Vagina (tissue), 2 donors: ENCODE measurements at regions not wholly inside any gene's neighbourhood (a gene's known extent, or its start where the extent isn't known, plus 50 kb on each side); places are given as distances from the start of the nearest gene placed in this dataset.

Experiments
- DNase-seq, 2 donors: peaks; one replicate each; pipeline ENCODE4 v3.0.0-alpha.2; 2017; ENCODE audit errors: extremely low spot score in 2 of 2
- H3K27ac ChIP-seq: fragments of 200-600 bp; sonication (generic); one replicate; pipeline ENCODE4 v1.5.1; 2019
- H3K27me3 ChIP-seq: fragments of 200-600 bp; sonication (generic); one replicate; pipeline ENCODE4 v1.5.1; 2019
- H3K36me3 ChIP-seq, 2 donors: fragments of 200-600 bp; sonication (generic); one replicate each; pipeline ENCODE4 v1.5.1; 2017 to 2019
- H3K4me1 ChIP-seq: fragments of 200-600 bp; sonication (generic); one replicate; pipeline ENCODE4 v1.5.1; 2019
- H3K4me3 ChIP-seq, 2 donors: fragments of 200-600 bp; sonication (generic); 1 replicate in 1 of 2; 2 replicates in 1 of 2; pipeline ENCODE4 v1.5.1; 2016 to 2019
- H3K9me3 ChIP-seq: fragments of 200-600 bp; sonication (generic); one replicate; pipeline ENCODE4 v1.5.1; 2019
- CTCF ChIP-seq, 3 experiments: fragments of 450-650 bp in 2 of 3; fragments of 200-600 bp in 1 of 3; sonication (generic) in 1 of 3; IDR thresholded peaks; one replicate each; pipeline ENCODE4 v1.5.1; 2017 to 2019; ENCODE audit warnings: antibody characterized with exemption in 3 of 3, mild to moderate bottlenecking in 2 of 3, moderate library complexity in 2 of 3
- POLR2A ChIP-seq, 2 donors: fragments of 450-650 bp; IDR thresholded peaks; one replicate each; pipeline ENCODE4 v1.6.1; 2017; ENCODE audit warnings: antibody characterized with exemption in 2 of 2, mild to moderate bottlenecking in 2 of 2, moderate library complexity in 2 of 2
- POLR2AphosphoS5 ChIP-seq, 2 donors: sonication (generic); formaldehyde crosslinking; IDR thresholded peaks; one replicate each; pipeline ENCODE4 v1.9.0; 2017; ENCODE audit warnings: antibody characterized with exemption in 2 of 2, mild to moderate bottlenecking in 2 of 2, low read depth in 1 of 2; ENCODE audit not compliant: insufficient read depth in 1 of 2
- intact Hi-C: fragments of 100-400 bp; cut with DNase I; formaldehyde crosslinking; loops from one replicate; pipeline ENCODE4 v1.15.1; 2023

DNA sequence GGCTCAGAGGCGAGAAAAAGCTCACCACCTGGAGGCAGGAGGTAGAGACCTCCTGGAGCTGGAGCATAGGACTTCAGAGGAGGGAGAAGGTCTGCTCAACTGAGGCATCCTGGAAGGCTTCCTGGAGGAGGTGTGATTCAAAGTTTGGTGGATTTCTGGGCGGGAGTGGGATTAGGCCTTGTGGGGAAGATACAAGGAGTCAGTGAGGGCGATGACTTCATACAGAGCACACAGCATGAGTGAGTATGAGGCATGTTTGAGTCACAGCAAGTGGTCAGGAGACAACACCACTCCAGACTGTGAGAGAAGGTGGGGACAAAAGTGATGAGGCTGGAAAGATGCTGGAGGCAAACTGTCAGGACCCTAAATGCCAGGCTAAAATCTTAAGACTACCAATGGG, 77.6 kb downstream of the MATN1 start:
- Histone ChIP-seq H3K4me3 (no peak overlapping the region), H3K4me1 (peaks cover 8% of the 10 kb centered on the region), H3K27me3 (no peaks in the 10 kb centered on the region), H3K9me3 (no peaks in the 10 kb centered on the region), H3K36me3 (no peaks in the 10 kb centered on the region), H3K27ac (no peak overlapping the region)
- intact Hi-C loops, result no loop called here
- TF ChIP-seq POLR2A (IDR thresholded peaks at IDR 0.05) (no peak), CTCF (IDR thresholded peaks at IDR 0.05) (no peak), POLR2AphosphoS5 (IDR thresholded peaks at IDR 0.05; ENCODE audit: insufficient read depth in 1 of 2, low read depth in 1 of 2) (no peak)
- DNase-seq, result no peak

- H3K4me1 ChIP-seq, result no peaks in the 10 kb centered on the region
- no peak overlapping the region for H3K4me3 ChIP-seq
- no peaks in the 10 kb centered on the region for H3K27me3 ChIP-seq
- H3K27ac ChIP-seq, result no peak overlapping the region
- H3K9me3 ChIP-seq, result no peaks in the 10 kb centered on the region
- intact Hi-C loops, result no loop called here
- no peaks in the 10 kb centered on the region for H3K36me3 ChIP-seq
- no peak for DNase-seq
- TF ChIP-seq POLR2A (IDR thresholded peaks at IDR 0.05) (no peak), POLR2AphosphoS5 (IDR thresholded peaks at IDR 0.05; ENCODE audit: insufficient read depth in 1 of 2, low read depth in 1 of 2) (no peak), CTCF (IDR thresholded peaks at IDR 0.05) (no peak)
These were observed 80.8 kb downstream of the MATN1 start for GRCh38 chr1:30642391-30643120.

GRCh38 chr1:30641572-30642353, 81.6 kb downstream of the MATN1 start:
- no peak for DNase-seq
- Histone ChIP-seq H3K9me3 (no peaks in the 10 kb centered on the region), H3K27ac (no peak overlapping the region), H3K36me3 (no peaks in the 10 kb centered on the region), H3K27me3 (no peaks in the 10 kb centered on the region), H3K4me1 (no peaks in the 10 kb centered on the region), H3K4me3 (no peak overlapping the region)
- intact Hi-C loops, result no loop called here
- no peak for TF ChIP-seq CTCF (IDR thresholded peaks at IDR 0.05)
- no peak for TF ChIP-seq POLR2A (IDR thresholded peaks at IDR 0.05)
- no peak for TF ChIP-seq POLR2AphosphoS5 (IDR thresholded peaks at IDR 0.05; ENCODE audit: insufficient read depth in 1 of 2, low read depth in 1 of 2)

GRCh38 chr1:30639881-30640452, 83.4 kb downstream of the MATN1 start:
- Histone ChIP-seq H3K27me3 (no peaks in the 10 kb centered on the region), H3K36me3 (no peaks in the 10 kb centered on the region), H3K4me1 (no peaks in the 10 kb centered on the region), H3K27ac (no peak overlapping the region), H3K9me3 (no peaks in the 10 kb centered on the region), H3K4me3 (no peak overlapping the region)
- no peak for TF ChIP-seq POLR2AphosphoS5 (IDR thresholded peaks at IDR 0.05; ENCODE audit: insufficient read depth in 1 of 2, low read depth in 1 of 2)
- no peak for TF ChIP-seq CTCF (IDR thresholded peaks at IDR 0.05)
- TF ChIP-seq POLR2A (IDR thresholded peaks at IDR 0.05), result no peak
- intact Hi-C loops, result no loop called here
- no peak for DNase-seq
